ENCODE measurements at regions not wholly inside any gene's neighbourhood (a gene's known extent, or its start where the extent isn't known, plus 50 kb on each side); places are given as distances from the start of the nearest gene placed in this dataset.
"Not testable (repeated sequence)": the region's sequence is repeated elsewhere in the genome, so short reads cannot be mapped to it uniquely, and the experiment has no call there.

GRCh38 chr12:131469945-131470344 lies 240.9 kb upstream of the SFSWAP start:
- not testable (repeated sequence) for H3K4me3 ChIP-seq (ENCODE audit: low read depth, low read length)

- H3K4me3 ChIP-seq (ENCODE audit: low read depth, low read length): no peak overlapping the region
These were observed 239.5 kb upstream of the SFSWAP start for GRCh38 chr12:131471271-131471905.

- no peak overlapping the region for H3K4me3 ChIP-seq (ENCODE audit: low read depth, low read length)
These were observed 238.8 kb upstream of the SFSWAP start for GRCh38 chr12:131471946-131472732.

GRCh38 chr12:131473261-131473660 lies 237.6 kb upstream of the SFSWAP start:
- H3K4me3 ChIP-seq (ENCODE audit: low read depth, low read length): no peak overlapping the region

- H3K4me3 ChIP-seq (ENCODE audit: low read depth, low read length): no peak overlapping the region
These were observed 236.9 kb upstream of the SFSWAP start for GRCh38 chr12:131473741-131474709.

- not testable (repeated sequence) for H3K4me3 ChIP-seq (ENCODE audit: low read depth, low read length)
These were observed 235.9 kb upstream of the SFSWAP start for GRCh38 chr12:131475012-131475411.

- H3K4me3 ChIP-seq (ENCODE audit: low read depth, low read length): no peak overlapping the region
These were observed 233.3 kb upstream of the SFSWAP start for GRCh38 chr12:131477613-131478012.

GRCh38 chr12:131478468-131478867 lies 232.4 kb upstream of the SFSWAP start:
- no peak overlapping the region for H3K4me3 ChIP-seq (ENCODE audit: low read depth, low read length)

GRCh38 chr12:131482199-131482598 lies 228.7 kb upstream of the SFSWAP start:
- H3K4me3 ChIP-seq (ENCODE audit: low read depth, low read length): no peak overlapping the region

GRCh38 chr12:131482686-131483085 lies 228.2 kb upstream of the SFSWAP start:
- no peak overlapping the region for H3K4me3 ChIP-seq (ENCODE audit: low read depth, low read length)

- H3K4me3 ChIP-seq (ENCODE audit: low read depth, low read length): no peak overlapping the region
These were observed 224.2 kb upstream of the SFSWAP start for GRCh38 chr12:131486451-131487230.

GRCh38 chr12:131487388-131488124 lies 223.3 kb upstream of the SFSWAP start:
- H3K4me3 ChIP-seq (ENCODE audit: low read depth, low read length): no peak overlapping the region

GRCh38 chr12:131489718-131490117 lies 221.2 kb upstream of the SFSWAP start:
- H3K4me3 ChIP-seq (ENCODE audit: low read depth, low read length): no peak overlapping the region

- H3K4me3 ChIP-seq (ENCODE audit: low read depth, low read length): no peak overlapping the region
These were observed 219.7 kb upstream of the SFSWAP start for GRCh38 chr12:131491155-131491554.

GRCh38 chr12:131491916-131492490 lies 218.9 kb upstream of the SFSWAP start:
- no peak overlapping the region for H3K4me3 ChIP-seq (ENCODE audit: low read depth, low read length)

- H3K4me3 ChIP-seq (ENCODE audit: low read depth, low read length): no peak overlapping the region
These were observed 217.6 kb upstream of the SFSWAP start for GRCh38 chr12:131493068-131493826.

- no peak overlapping the region for H3K4me3 ChIP-seq (ENCODE audit: low read depth, low read length)
These were observed 216.7 kb upstream of the SFSWAP start for GRCh38 chr12:131494216-131494615.

GRCh38 chr12:131494741-131495524 lies 216.0 kb upstream of the SFSWAP start:
- no peak overlapping the region for H3K4me3 ChIP-seq (ENCODE audit: low read depth, low read length)

Data from iPS-11a (cell line).